Eye (tissue), 1 donor: ENCODE measurements at regions not wholly inside any gene's neighbourhood (a gene's known extent, or its start where the extent isn't known, plus 50 kb on each side); places are given as distances from the start of the nearest gene placed in this dataset.

Experiments used
- DNase-seq: peaks from one replicate; pipeline ENCODE4 v3.0.0-alpha.2; 2015

DNA sequence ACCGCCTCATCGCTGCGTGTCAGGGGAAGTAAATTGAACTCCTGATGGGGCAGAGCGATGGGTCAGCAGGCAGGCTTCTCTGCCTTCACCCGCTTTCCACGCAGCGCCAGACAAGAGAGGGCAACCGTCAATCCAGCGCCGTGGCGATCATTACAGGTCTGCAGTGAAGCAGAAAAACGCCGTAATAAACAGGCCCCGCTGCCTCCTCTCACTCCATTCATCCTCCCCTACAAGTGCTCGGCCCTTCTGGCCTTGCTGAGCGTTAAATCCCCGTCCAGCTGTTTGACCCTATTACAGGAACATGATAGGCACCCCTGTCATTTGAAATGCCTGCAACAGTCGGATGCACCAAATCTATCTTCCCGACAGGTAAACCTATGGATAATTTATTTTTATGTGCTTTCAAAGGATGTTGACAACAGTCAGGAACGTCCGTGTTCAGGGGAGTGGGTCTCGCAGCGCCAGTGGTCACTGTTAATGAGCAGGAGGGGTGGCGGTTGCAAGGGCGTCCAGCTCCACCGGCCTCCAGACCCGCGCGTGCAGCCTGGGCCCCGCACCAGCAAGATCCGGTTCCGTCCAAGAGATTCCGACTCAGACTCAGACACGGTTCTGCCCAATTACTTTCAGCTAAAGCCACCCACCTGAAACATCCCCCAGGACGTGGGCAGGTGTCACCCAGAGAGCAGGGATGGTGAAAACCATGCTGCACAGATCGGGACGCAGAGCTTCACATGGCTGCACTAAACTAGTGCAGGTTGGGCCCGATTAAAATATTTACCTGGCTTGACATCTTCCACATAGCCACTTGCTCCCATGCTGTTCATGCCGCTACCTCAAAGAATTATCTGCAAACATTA lies 508.0 kb upstream of the MGMT start:
- DNase-seq: peak; percentile 81

- DNase-seq: no peak
These were observed 507.3 kb upstream of the MGMT start for GRCh38 chr10:128959746-128960145.

GRCh38 chr10:128960517-128960916 lies 506.5 kb upstream of the MGMT start:
- DNase-seq: no peak

DNA sequence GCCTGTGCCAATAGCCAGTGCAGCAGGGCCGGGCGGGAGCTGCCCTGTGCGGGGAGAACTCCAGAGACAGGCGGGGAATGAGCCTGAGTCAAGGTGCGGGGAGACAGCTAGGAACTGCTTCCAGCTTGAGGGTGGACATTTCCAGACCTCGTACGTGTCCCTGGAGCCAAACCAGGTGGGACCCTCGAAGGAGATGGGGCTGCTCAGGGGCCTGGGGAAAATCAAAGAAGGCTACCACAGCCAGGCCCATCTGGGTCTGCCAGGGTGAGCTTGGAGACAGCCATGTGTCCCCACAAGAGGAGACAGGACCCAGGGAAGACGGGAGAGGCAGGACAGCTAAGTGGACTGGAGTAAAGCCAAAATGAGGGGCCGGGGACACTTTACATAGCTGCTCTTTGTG lies 504.9 kb upstream of the MGMT start:
- DNase-seq: no peak

GRCh38 chr10:128963211-128964099 lies 503.6 kb upstream of the MGMT start:
- peak; percentile 19 for DNase-seq

GRCh38 chr10:128964100-128964403 lies 503.0 kb upstream of the MGMT start:
- DNase-seq: no peak

DNA sequence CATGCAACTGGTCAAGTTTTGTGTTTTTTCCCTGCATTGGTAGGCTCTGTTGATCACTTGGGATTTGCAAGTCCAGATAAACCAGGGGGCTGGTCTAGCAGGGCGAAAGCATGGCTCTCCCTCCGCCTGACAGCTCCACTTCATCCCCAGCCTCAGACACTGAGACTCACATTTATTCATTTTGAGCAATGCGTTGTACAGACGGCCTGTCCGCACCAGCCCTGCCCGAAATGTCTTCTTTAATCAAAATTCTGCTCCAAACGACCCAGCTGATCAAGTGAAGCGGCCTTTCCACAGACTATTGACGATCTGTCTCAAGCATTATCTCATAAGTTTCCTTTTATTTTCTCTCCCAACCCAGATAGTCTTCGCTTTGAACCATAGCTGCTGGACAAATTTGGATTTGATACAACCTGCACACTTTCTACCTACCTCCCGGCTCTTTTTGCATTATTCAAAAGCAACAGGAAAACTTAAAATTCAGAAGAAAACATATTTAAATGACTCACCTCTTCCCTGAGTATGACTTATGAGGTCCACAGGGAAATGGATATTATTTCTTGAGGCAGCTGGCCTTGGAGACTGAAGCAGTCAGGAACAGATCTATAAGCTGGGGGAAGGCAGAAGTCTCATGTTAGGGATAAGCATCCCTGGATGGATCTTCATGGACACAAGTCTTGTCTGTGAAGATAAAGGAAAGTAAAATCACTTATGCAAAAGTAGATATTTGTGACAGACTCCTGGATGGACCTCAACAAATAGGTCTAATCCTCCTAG lies 498.9 kb upstream of the MGMT start:
- no peak for DNase-seq

- DNase-seq: no peak
These were observed 497.5 kb upstream of the MGMT start for GRCh38 chr10:128969551-128969950.

DNA sequence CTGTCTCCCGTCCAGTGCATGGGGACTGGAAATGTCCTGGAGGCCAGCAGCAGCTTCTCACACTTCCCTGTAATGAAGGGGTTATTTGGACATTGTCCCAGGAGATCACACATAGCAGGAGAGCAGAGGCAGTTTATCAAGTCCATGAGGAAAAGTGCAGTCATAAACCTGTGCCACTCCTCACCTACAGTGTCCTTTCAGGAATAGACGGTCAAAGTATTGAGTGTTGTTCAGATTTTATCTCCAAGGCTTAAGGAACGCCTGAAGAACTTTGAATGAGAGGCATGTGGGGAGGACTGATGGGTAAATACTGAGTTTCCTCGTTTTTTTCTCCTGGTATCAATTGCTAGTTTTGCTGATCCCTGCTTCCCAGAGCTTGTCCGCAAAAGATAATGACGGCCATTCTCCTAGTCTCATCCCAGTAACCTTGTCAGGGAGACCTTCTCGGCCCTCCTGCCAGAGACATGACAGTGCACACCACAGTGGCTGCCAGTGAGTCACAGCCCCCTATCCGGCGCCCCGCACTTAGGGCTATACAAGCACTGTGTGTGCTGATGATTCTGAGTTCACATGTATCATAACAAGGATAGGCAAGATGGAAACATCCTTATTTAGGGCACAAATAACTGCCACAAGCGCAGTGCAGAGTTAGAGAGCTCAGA lies 495.5 kb upstream of the MGMT start:
- no peak for DNase-seq

DNA sequence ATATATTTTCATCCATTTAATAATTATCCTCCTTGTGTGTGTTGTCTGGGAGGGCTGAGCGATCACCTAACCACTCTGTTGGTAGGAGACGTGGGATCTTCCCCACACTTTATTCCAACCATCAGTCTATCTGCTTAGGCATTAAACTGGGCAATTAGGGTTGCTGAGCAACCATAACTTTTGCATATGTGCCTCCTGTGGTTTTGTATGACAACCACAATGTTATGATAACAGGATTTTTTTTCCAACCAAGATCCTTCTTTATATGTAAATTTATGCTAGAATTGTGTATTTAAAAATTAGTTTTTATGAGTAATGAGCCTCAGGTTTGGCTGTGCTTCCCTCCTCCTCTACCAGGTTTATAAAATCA lies 495.0 kb upstream of the MGMT start:
- DNase-seq: no peak

DNA sequence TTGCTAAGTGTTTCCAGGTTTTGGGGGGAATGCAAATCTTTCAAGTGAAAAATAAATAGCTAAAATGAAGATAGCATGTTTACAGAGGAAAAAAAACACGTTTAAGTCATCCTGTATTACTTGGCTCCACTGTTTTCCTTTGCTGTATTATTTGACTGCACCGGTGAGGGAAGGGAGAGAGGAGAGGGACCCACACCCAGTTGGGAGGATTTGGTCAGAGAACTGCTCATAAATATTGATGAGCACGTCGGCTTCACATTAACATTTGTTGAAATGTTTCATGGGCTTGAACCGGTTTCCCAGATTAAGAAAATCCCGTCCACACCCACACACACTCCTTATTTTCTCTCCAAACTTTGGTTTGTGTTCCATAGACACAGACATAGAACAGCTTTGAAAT lies 493.8 kb upstream of the MGMT start:
- DNase-seq: peak; percentile 39

DNA sequence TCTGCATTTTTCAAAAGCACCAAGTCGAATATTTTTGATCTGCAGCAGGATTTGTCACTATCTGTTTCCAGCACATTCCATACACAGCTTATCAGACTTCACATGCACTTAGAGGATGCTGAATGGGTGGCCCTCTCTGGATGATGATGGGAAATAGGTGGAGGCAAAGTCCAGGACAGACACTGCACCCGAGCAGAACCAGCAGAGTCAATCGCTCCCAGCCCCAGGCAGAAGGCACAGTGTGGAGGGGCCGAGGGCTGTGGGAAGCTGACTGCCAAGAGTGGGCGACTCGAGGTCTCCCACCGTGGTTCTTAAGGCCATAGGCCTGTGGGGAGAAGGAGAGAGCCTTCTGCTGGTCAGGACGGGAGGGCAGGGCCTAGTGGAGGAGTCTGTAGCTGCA lies 490.2 kb upstream of the MGMT start:
- DNase-seq: no peak

DNA sequence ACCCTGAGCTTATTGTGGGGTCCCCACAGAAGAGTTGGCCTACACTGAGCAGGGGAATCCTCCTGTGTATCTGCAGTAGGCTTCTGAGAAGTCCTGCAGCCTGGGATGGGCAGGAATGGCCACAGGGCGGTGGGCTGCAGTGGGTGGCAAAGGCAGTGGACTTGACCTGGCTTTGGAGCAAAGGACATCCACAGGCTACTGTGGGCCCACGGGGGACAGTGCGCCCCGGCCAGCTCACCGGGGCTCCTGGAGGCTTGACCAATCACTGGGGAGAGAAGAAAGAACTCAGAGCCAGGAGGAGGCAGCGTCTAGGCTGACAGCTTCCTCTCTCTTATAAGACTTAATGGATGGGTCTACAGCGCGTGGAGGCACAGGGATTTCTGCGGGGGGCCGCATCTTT lies 488.8 kb upstream of the MGMT start:
- no peak for DNase-seq

DNA sequence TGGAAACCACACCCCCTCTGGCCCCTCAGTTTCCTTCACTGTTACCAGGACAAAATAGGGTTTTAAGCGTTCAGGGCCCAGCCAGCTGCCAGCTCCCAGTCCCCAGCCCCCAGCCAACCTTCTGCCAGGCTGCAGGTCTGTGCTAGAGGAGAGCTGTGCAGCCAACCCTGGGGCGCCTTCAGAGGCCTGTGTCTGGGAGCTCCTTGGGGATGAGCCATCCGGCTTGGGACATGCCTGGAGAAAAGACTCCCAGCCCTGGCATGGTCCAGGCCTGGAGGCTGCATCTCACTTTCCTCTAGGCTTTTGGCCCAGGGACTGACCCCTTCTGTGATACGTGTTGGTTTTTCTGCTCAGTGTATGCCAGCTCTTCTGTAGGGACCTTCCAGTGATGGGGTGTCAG lies 487.6 kb upstream of the MGMT start:
- DNase-seq: no peak

DNA sequence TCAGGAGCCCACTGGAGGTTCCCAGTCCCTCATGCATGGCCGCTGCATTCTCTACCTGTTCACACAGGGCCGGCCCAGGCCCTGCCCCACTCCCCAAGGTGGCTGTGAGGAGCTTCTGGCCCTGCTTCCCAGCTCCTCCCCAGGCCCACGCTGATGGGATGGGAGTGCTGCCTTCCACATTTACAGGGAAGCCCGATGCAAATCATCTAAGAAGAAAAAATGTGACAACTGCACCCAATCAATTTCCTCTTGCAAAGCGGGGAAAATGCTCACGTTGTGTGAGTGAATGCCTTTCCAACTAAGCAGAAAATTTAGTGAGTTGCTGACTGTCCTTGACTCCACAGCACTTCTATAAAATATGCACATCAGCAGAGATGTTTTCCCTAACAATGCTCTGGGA lies 485.8 kb upstream of the MGMT start:
- no peak for DNase-seq

- DNase-seq: no peak
These were observed 485.0 kb upstream of the MGMT start for GRCh38 chr10:128981881-128982615.

DNA sequence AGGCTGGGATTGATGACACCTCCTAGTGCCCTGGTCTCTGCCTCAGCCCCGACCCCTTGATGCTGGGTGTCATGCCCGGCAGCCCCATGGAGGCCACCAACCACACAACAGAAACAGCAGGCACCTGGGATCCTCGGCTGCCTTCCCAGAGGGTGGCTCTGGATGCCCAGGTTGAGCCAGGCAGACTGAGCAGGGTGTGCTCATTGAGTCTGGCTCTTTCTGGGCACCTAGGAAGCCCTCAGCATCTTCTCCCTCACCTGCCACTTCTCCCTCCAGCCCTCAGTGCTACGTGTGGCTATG lies 484.5 kb upstream of the MGMT start:
- DNase-seq: no peak

DNA sequence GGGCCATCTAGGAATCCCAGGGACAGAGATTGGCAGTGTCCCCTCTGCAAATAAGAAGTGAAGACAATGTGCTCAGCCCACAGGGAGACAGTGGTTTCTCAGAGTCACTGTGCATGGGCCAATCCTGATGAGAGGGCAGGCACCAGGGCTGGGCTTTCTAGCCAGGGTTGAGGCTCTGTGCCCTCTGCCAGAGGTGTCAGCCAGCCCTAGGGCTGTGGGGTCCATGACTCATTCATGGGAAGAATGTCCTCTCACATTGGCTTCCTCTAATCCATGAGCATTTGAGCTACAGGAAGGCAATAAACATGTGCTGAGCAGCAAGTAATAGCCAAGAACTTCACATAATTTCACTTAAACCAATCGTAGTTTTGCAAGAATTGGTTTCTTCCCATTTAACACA lies 482.0 kb upstream of the MGMT start:
- no peak for DNase-seq

DNA sequence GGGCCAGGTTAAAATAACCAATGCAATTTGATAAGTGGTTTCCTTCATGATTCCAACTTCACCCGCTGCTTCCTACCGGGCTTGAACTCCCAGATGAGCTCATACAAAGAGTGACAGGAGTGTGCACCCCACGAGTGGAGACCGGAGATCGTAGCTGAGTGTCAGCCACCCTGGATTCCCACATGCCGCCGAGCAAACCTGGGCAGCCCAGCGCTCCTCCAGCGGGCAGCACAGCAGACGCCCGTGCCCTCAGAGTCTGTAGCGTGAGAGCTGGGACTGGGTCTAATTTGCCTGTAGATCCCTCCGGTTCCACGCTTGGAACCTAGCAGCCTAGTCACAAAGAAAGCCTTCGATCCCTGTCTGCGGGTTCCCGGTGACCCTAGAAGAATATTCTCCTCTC lies 476.1 kb upstream of the MGMT start:
- no peak for DNase-seq

DNA sequence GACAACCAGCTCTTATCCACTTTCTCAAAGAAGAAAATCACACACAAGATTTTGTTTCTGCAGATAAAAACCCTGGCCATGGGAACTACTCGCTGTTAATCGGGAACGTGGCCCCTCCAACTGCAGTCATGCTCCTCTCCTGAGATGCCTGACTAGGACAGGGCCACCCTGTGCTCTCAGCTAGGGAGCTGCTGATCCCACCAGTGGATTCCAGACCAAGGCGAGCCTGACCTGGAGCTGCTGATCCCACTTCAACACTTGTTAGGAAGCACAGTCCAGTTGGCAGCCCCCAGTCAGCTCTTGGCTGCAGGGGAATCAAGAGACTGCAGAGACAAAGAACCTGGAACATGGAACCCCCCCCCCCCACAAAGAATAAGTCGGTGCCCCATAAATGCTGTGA lies 474.3 kb upstream of the MGMT start:
- DNase-seq: no peak

GRCh38 chr10:128993443-128993842 lies 473.6 kb upstream of the MGMT start:
- no peak for DNase-seq

GRCh38 chr10:128993911-128994538 lies 473.0 kb upstream of the MGMT start:
- no peak for DNase-seq
